GM21737 (cell line): ENCODE measurements at regions not wholly inside any gene's neighbourhood (a gene's known extent, or its start where the extent isn't known, plus 50 kb on each side); places are given as distances from the start of the nearest gene placed in this dataset.
"Not testable (repeated sequence)": the region's sequence is repeated elsewhere in the genome, so short reads cannot be mapped to it uniquely, and the experiment has no call there.

Source experiments
- ATAC-seq: cut with Tn5 transposase; IDR thresholded peaks from one replicate; pipeline ENCODE4 v1.9.1; 2021; ENCODE audit warnings: mild to moderate bottlenecking, moderate library complexity; ENCODE audit not compliant: unreplicated experiment

DNA sequence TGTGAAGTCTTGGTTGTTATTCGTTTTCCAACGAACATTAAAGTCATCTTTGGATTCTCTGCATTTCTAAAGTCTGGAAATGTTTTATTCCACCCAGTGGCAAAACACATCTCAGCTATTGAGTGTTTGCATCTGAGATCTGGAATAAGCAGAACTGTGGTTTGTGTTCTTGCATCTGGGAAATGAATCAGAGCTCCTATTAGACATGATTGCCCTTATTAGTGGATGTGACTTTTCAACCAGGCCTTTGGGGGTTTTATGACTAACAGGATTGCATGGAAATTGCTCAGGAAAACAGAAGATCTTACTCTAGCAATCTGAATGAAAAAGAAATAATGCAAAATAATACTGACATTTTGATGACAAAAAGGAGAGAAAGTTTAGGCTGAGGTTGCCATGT lies 488.8 kb downstream of the IRS2 start:
- no peak for ATAC-seq

DNA sequence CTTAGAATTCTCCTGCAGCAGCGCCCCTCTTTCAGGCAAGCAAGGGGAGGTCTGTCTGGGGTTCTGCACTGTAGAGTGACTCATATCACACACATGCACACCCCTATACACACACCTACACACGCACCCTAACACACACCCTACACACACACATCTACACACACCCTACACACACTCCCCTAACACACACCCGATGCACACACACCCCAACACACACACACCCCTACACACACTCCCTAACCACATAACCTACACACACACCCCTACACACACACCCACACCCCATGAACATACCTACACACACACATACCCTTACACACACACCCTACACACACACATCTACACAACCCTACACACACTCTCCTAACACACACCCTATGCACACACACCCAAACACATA lies 493.2 kb downstream of the IRS2 start:
- ATAC-seq = no peak

DNA sequence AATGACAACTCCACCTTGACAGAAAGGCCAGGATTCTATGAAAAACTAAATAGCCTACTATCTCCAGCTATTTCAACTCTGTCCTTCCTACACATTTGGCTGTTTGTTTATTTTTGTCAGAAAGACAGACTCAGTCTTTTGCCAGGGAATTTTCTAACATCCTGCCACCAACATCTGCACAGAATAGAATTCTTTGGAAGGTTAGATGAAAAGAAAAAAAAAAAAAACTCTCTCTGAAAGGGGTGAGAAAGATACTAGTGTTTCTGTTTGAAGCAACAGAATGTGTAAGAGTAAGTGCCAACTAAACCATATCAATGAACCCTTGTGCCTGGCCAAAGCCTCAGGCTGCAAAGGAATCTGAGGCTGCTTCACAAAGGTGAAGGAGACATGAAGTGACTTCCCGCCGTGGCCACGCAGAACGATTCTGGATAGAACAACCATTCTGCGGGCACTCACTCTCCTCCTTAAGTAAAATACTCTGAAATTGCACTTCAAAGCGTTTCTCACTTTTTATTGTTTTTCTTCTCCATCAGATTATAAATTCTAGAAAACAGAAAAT lies 498.2 kb downstream of the IRS2 start:
- no peak for ATAC-seq

- ATAC-seq = no peak
Observed at GRCh38 chr13:109287553-109287952, 498.8 kb downstream of the IRS2 start.

GRCh38 chr13:109285586-109285985 lies 500.8 kb downstream of the IRS2 start:
- ATAC-seq = no peak

DNA sequence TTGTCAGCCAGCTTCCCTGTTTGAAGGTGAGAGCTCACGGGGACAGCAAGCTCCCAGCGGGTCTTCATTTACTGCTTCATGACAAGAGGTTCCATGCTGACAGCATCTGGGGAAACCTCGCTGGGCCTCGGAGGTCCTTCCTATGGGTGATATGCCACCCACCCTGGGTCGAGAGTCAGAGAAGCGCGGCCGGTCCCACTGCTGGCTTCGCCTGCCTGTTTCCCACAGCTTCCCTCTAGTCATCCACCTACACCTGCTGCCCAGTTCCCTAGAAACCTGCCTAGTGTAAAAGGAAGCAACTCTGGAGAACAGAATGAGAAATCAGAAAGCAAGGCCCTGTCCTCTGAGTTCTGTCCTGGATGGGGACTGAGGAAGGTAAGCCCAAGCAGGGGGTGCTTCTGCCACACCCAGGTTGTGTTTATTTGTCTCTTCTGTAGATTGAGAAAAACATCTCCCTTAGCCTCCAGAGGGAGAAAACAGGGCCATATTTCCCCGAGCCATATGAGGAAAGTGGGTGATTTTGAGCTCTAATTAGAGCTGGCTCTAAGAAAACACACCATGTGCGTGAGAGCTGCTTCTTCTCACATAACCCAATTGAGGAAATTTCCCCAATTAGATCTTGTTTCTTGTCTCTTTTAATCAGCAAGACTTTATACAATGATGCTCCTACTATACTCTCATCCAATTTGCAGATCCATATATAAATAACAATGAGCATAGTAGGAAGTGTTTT lies 504.3 kb downstream of the IRS2 start:
- ATAC-seq = no peak

DNA sequence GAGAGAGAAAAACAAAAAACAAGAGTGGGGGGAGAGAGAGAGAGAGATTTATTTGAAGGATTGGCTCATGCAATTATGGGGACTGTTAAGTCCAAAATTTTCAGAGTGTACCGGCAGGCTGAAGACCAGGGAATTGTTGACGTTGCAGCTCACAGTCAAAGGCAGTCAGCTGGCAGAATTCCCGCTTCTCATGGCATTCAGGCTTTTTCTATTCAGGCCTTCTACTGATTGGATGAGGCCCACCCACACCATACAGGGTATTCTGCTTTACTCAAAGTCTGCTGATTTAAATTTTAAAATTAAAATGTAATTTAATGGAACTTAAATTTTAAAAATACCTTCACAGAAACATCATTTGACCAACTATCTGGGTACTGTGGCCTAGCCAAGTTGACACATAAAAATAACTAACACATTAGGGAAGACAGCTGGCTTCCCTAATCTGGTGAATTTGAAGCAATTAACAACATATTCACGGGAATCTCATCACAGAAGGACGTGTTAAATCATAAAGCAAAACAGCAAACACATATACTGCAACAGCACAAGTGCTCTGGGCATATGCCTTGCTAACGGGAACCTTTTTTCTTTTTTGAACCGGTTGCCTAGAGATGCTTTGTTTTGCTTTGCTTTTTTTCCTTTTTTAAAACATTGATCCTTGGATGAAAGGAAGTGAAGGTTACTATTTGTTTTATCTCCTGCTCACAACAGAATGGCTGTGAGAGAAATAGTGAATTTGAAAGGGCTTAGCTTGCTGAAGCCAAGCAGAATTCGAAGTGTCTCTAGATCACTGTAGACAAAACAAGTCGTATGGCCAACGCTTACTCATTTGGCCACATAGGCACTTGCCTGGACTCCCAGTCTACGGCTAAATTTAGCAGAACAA lies 505.1 kb downstream of the IRS2 start:
- no peak for ATAC-seq

- no peak for ATAC-seq
Observed at GRCh38 chr13:109276261-109276660, 510.1 kb downstream of the IRS2 start.

DNA sequence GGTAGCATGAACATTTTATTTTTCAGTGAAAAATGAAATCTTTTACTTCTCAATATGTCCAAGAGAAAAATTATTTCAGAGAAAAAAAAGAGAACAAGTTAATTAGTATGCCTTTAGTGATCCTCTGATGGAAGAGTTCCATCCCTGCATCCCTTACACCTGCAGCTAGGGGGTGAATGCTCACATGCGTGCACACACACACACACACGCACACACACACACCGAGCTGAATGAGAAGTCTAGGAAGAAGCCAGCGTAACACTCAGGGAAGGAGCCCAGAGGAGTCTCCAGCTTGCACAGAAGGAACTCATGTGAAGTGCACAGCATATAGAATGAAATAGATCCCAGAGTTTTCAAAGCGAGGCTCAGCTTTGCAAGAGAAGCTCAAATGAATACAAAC lies 510.5 kb downstream of the IRS2 start:
- no peak for ATAC-seq

GRCh38 chr13:109275139-109275745 lies 511.1 kb downstream of the IRS2 start:
- no peak for ATAC-seq

- ATAC-seq = no peak
Observed at GRCh38 chr13:109274188-109274821, 512.1 kb downstream of the IRS2 start.

DNA sequence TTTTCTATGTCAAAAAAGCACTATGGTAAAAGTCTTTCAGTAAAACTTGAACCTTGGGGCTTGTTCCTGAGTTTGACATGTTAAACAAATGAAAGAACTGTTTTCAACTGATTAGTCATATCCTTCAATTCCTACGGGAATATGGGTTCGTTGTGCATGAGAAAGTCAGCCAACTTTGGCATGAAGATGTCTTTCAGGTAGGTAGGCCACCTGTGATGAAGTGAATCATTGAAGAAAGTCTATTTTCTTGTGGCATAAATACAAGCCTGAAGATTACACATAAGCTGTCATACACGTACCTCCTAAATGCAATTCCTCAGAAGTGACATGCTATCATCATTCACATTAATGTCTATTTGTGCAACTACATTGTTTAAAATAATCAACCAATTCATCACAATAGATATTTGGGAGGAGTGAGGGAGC lies 513.0 kb downstream of the IRS2 start:
- no peak for ATAC-seq

DNA sequence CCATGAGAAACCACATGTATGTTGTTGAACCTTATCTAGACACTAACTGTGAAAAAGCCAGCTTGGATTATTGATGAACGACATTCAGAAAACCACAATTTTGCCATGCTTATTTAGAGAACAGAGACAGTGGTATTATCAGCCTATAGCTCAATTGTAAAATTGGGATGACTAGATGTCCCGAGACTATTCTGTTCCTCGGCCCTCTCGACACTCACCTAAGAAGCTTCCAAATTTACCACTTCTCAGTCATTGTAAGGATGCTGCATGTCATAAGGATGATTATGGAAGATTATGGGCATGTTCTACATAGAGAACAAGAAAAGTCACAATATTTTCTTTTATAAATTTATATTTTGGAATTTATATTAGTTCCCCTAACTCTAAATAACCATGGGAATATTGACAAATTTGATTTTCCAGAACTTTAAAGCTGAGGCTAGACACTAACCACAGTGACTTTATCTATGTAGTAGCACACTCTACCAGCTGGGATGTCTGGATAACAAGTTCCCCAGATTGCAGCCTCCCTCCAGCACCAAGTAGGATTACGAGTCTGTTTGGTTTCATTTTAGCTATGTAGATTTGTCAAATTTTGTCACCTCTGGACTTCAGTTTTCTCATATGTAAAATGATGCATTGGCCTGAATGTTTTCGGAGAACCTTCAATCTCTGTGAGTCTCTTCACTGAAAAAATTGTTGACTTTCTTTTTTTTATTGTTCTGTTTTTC lies 513.6 kb downstream of the IRS2 start:
- ATAC-seq = no peak

GRCh38 chr13:109271555-109272541 lies 514.5 kb downstream of the IRS2 start:
- ATAC-seq = no peak

- no peak for ATAC-seq
Observed at GRCh38 chr13:109271061-109271460, 515.3 kb downstream of the IRS2 start.

- ATAC-seq = not testable (repeated sequence)
Observed at GRCh38 chr13:109269381-109269780, 517.0 kb downstream of the IRS2 start.

DNA sequence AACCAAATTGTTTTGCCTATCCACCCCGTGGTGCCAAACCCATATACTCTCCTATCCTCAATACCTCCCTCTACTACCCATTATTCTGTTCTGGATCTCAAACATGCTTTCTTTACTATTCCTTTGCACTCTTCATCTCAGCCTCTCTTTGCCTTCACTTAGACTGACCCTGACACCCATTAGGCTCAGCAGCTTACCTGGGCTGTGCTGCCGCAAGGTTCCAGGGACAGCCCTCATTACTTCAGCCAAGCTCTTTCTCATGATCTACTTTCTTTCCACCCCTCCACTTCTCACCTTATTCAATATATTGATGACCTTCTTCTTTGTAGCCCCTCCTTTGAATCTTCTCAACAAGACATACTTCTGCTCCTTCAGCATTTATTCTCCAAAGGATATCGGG lies 517.9 kb downstream of the IRS2 start:
- not testable (repeated sequence) for ATAC-seq

DNA sequence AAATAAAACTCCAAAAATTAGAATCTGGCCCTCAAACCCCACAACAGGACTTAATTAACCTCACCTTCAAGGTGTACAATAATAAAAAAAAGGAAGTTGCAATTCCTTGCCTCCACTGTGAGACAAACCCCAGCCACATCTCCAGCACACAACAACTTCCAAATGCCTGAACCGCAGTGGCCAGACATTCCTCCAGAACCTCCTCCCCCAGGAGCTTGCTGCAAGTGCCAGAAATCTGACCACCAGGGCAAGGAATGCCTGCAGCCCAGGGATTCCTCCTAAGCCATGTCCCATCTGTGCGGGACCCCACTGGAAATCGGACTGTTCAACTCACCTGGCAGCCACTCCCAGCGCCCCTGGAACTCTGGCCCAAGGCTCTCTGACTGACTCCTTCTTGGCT lies 519.0 kb downstream of the IRS2 start:
- ATAC-seq = not testable (repeated sequence)

GRCh38 chr13:109265438-109265742 lies 521.0 kb downstream of the IRS2 start:
- ATAC-seq = not testable (repeated sequence)
